ENCODE measurements at regions not wholly inside any gene's neighbourhood (a gene's known extent, or its start where the extent isn't known, plus 50 kb on each side); places are given as distances from the start of the nearest gene placed in this dataset.

DNA sequence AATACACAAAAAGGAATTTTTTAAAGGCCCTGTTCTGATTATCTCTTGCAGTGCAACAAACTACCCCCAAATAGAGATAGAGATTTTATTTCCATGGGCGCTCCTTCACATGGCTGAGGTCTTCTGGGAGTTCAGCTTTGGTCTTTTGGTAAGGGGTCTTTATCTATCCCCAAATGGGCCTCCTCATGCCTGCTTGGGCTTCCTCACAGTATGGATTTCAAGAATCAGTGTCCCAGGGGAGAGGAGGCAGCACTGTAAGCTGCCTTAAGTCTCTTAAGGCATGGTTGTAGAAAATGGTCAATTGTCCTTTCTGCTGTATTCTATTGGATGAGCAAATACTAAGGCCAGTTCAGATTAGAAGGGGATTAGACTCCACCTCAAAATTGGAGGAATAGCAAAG, 966.2 kb downstream of the TYW1 start:
- TF ChIP-seq POLR2AphosphoS5 (IDR thresholded peaks at IDR 0.05; ENCODE audit: borderline replicate concordance, low read depth, low read length) (no peak), EZH2 (IDR thresholded peaks at IDR 0.05) (no peak)
